Lower leg skin (tissue), 4 donors: ENCODE measurements at regions not wholly inside any gene's neighbourhood (a gene's known extent, or its start where the extent isn't known, plus 50 kb on each side); places are given as distances from the start of the nearest gene placed in this dataset.

ENCODE experiments used
- DNase-seq, 2 donors: peaks; one replicate each; pipeline ENCODE4 v3.0.0-alpha.2; 2019; ENCODE audit warnings: low spot score in 2 of 2
- H3K4me3 ChIP-seq: fragments of 200-600 bp; sonication (generic); 2 replicates; pipeline ENCODE4 v1.5.1; 2017; ENCODE audit warnings: mild to moderate bottlenecking, low read depth; ENCODE audit not compliant: poor library complexity, severe bottlenecking
- CTCF ChIP-seq, 3 donors: fragments of 450-650 bp; IDR thresholded peaks; one replicate each; pipeline ENCODE4 v1.5.1; 2016; ENCODE audit warnings: antibody characterized with exemption in 3 of 3, mild to moderate bottlenecking in 3 of 3, moderate library complexity in 2 of 3
- POLR2A ChIP-seq, 2 donors: fragments of 450-650 bp; IDR thresholded peaks; one replicate each; pipeline ENCODE4 v1.6.1; 2016 to 2017; ENCODE audit warnings: antibody characterized with exemption in 2 of 2, mild to moderate bottlenecking in 1 of 2, moderate library complexity in 1 of 2
- WGBS, 2 donors: methylation state at CpG; one replicate each; pipeline ENCODE4 v1.1.5; 2018; 5-methylcytosine and 5-hydroxymethylcytosine counted together
- intact Hi-C: fragments of 100-400 bp; cut with DNase I; formaldehyde crosslinking; loops from one replicate; pipeline ENCODE4 v1.15.0; 2023; ENCODE audit warnings: low total_unique reads

- intact Hi-C loops, result no loop called here
- WGBS, 2 donors, result 57 to 69% methylated on average over 3 of the region's 3 CpGs
- TF ChIP-seq POLR2A (IDR thresholded peaks at IDR 0.05) (no peak), CTCF (IDR thresholded peaks at IDR 0.05) (no peak)
These were observed 547.5 kb upstream of the TNP1 start for GRCh38 chr2:217407362-217407761.

GRCh38 chr2:217404236-217404760 lies 544.4 kb upstream of the TNP1 start:
- 63 to 66% methylated on average over 2 of the region's 2 CpGs for whole genome bisulfite sequencing, 2 donors
- TF ChIP-seq POLR2A (IDR thresholded peaks at IDR 0.05) (no peak), CTCF (IDR thresholded peaks at IDR 0.05) (no peak)
- no peak overlapping the region for H3K4me3 ChIP-seq
- no peak for DNase-seq
- intact Hi-C loops, result no loop called here

More at GRCh38 chr2:217407362-217407761, 547.5 kb upstream of the TNP1 start:
- H3K4me3 ChIP-seq, result no peak overlapping the region
- no peak for DNase-seq

- intact Hi-C loops, result no loop called here
- WGBS, 2 donors, result 15 to 19% methylated on average over 6 of the region's 6 CpGs
- no peak for DNase-seq
- no peak overlapping the region for H3K4me3 ChIP-seq
- TF ChIP-seq POLR2A (IDR thresholded peaks at IDR 0.05) (no peak), CTCF (IDR thresholded peaks at IDR 0.05) (no peak)
These were observed 543.0 kb upstream of the TNP1 start for GRCh38 chr2:217402761-217403383.

- intact Hi-C loops, result no loop called here
- 89 to 94% methylated on average over 3 of the region's 3 CpGs for WGBS, 2 donors
- TF ChIP-seq CTCF (IDR thresholded peaks at IDR 0.05) (no peak), POLR2A (IDR thresholded peaks at IDR 0.05) (no peak)
- DNase-seq, result no peak
- no peak overlapping the region for H3K4me3 ChIP-seq
These were observed 542.3 kb upstream of the TNP1 start for GRCh38 chr2:217402144-217402543.

GRCh38 chr2:217399291-217399690 lies 539.4 kb upstream of the TNP1 start:
- 88 to 90% methylated on average over 5 of the region's 5 CpGs for WGBS, 2 donors
- TF ChIP-seq POLR2A (IDR thresholded peaks at IDR 0.05), result no peak
- no peak for TF ChIP-seq CTCF (IDR thresholded peaks at IDR 0.05)
- no peak for DNase-seq
- intact Hi-C loops, result no loop called here
- H3K4me3 ChIP-seq, result no peak overlapping the region

GRCh38 chr2:217398860-217399259 lies 539.0 kb upstream of the TNP1 start:
- 70 to 75% methylated on average over 9 of the region's 9 CpGs for WGBS, 2 donors
- H3K4me3 ChIP-seq, result no peak overlapping the region
- no peak for TF ChIP-seq POLR2A (IDR thresholded peaks at IDR 0.05)
- no peak for TF ChIP-seq CTCF (IDR thresholded peaks at IDR 0.05)
- intact Hi-C loops, result no loop called here
- DNase-seq, result no peak
